GM12878 (cell line): ENCODE measurements at regions not wholly inside any gene's neighbourhood (a gene's known extent, or its start where the extent isn't known, plus 50 kb on each side); places are given as distances from the start of the nearest gene placed in this dataset.

Source experiments
- BRCA1 ChIP-seq: IDR thresholded peaks from 2 replicates; pipeline ENCODE4 v1.6.1; 2011; ENCODE audit warnings: low read depth, low read length, improper control_type of control experiment
- CBX5 ChIP-seq: sonication (generic); IDR thresholded peaks from 2 replicates; pipeline ENCODE4 v1.6.1; 2016; ENCODE audit warnings: low read depth, moderate library complexity, mild to moderate bottlenecking, inconsistent platforms
- CTCF ChIP-seq, 3 experiments: IDR thresholded peaks in 2 of 3; conservative IDR thresholded peaks in 1 of 3; 2 replicates each; pipeline ENCODE4 v1.5.1; 2011; ENCODE audit warnings: low read depth in 3 of 3, low read length in 3 of 3, mild to moderate bottlenecking in 3 of 3, control low read depth in 2 of 3, moderate library complexity in 2 of 3, inconsistent platforms in 1 of 3, mixed read lengths in 1 of 3; ENCODE audit not compliant: control insufficient read depth in 2 of 3, insufficient read depth in 1 of 3; ENCODE audit errors: extremely low read depth in 1 of 3
- EP300 ChIP-seq, 2 experiments: fragments of 150-350 bp in 1 of 2; IDR thresholded peaks; 2 replicates each; pipeline ENCODE4 v1.6.1; 2011 to 2012; ENCODE audit warnings: low read depth in 2 of 2, low read length in 2 of 2, borderline replicate concordance in 1 of 2, improper control_type of control experiment in 1 of 2, inconsistent platforms in 1 of 2; ENCODE audit not compliant: control insufficient read depth in 1 of 2
- HCFC1 ChIP-seq: fragments of 150-350 bp; IDR thresholded peaks from 2 replicates; pipeline ENCODE4 v1.6.1; 2014; ENCODE audit warnings: low read length
- JUNB ChIP-seq: IDR thresholded peaks from 2 replicates; pipeline ENCODE4 v1.6.1; 2016; ENCODE audit warnings: antibody characterized with exemption, mild to moderate bottlenecking
- PBX3 ChIP-seq: IDR thresholded peaks from 2 replicates; pipeline ENCODE4 v1.6.1; 2011; ENCODE audit warnings: mild to moderate bottlenecking, low read depth, low read length, moderate library complexity; ENCODE audit not compliant: insufficient replicate concordance
- POLR2A ChIP-seq: IDR thresholded peaks from 2 replicates; pipeline ENCODE4 v1.6.1; 2011; ENCODE audit warnings: low read depth, mild to moderate bottlenecking, low read length
- RELA ChIP-seq: fragments of 450-650 bp; IDR thresholded peaks from 2 replicates; pipeline ENCODE4 v1.8.0; 2014; ENCODE audit warnings: borderline replicate concordance; ENCODE audit not compliant: partially characterized antibody
- USF2 ChIP-seq: IDR thresholded peaks from 2 replicates; pipeline ENCODE4 v1.6.1; 2011; ENCODE audit warnings: low read depth, low read length, improper control_type of control experiment, borderline replicate concordance
- TF ChIP-seq, protein P1 (sequence below): IDR thresholded peaks from 2 replicates; pipeline ENCODE4 v1.6.1; 2012; ENCODE audit warnings: low read depth, low read length, improper control_type of control experiment

DNA sequence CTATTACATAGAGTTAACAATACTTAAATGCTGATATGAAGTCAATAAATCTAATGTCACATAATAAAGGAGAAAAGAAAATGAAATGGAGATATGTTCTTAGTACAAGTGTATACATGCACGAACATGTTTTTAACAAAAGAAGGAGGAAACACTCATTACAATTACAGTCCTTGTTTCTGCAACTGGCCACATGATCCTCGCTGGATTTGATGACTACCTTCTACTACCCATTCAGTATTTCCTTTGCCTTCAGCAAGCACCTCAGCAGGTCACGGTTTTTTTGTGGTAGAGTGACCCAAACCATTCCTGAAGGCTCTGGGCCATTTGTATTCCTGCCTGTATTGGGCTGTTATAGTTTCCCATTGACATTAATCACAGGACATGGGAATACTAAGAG lies 172.8 kb upstream of the CXADR start:
- no peak for TF ChIP-seq POLR2A
- TF ChIP-seq PBX3 = no peak
- TF ChIP-seq, protein P1, sequence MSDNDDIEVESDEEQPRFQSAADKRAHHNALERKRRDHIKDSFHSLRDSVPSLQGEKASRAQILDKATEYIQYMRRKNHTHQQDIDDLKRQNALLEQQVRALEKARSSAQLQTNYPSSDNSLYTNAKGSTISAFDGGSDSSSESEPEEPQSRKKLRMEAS = no peak
- no peak for TF ChIP-seq HCFC1
- TF ChIP-seq CTCF (IDR thresholded peaks at IDR 0.05 in 2 of 3, conservative IDR thresholded peaks at IDR 0.05 in 1 of 3; ENCODE audit: control insufficient read depth in 2 of 3, extremely low read depth in 1 of 3, insufficient read depth in 1 of 3, low read depth in 3 of 3, low read length in 3 of 3) = no peak
- no peak for TF ChIP-seq EP300 (IDR thresholded peaks at IDR 0.05; ENCODE audit: borderline replicate concordance in 1 of 2, control insufficient read depth in 1 of 2, low read depth in 2 of 2, low read length in 2 of 2)
- TF ChIP-seq CBX5 = no peak
- TF ChIP-seq RELA = no peak
- no peak for TF ChIP-seq JUNB
- no peak for TF ChIP-seq USF2
- no peak for TF ChIP-seq BRCA1
